Lung (tissue), 11 donors: ENCODE measurements at regions not wholly inside any gene's neighbourhood (a gene's known extent, or its start where the extent isn't known, plus 50 kb on each side); places are given as distances from the start of the nearest gene placed in this dataset.
A peak's percentile ranks its signal among the peaks of the same experiment; 100 is the strongest.

ENCODE experiments used
- ATAC-seq: fragments of 200-7000 bp; cut with Tn5 transposase; one replicate; pipeline ENCODE4 v1.9.1; 2020; ENCODE audit warnings: moderate number of reproducible peaks; ENCODE audit not compliant: insufficient read depth, low FRiP score
- DNase-seq, 3 donors: peaks; one replicate each; pipeline ENCODE4 v3.0.0-alpha.2; 2013 to 2017
- H3K27ac ChIP-seq, 2 donors: one replicate each; pipeline ENCODE4 v1.5.1; 2013; ENCODE audit warnings: mild to moderate bottlenecking in 2 of 2, moderate library complexity in 2 of 2, control low read depth in 1 of 2, inconsistent platforms in 1 of 2, low read depth in 1 of 2, low read length in 1 of 2
- H3K27me3 ChIP-seq, 3 donors: one replicate each; pipeline ENCODE4 v1.5.1; 2013; ENCODE audit warnings: low read length in 2 of 3; ENCODE audit not compliant: control insufficient read depth in 3 of 3, insufficient read depth in 3 of 3
- H3K36me3 ChIP-seq, 4 donors: one replicate each; pipeline ENCODE4 v1.5.1; 2013; ENCODE audit warnings: low read length in 4 of 4, mild to moderate bottlenecking in 1 of 4, moderate library complexity in 1 of 4; ENCODE audit not compliant: control insufficient read depth in 4 of 4, insufficient read depth in 4 of 4
- H3K4me1 ChIP-seq, 5 donors: one replicate each; pipeline ENCODE4 v1.5.1; 2013; ENCODE audit warnings: low read length in 5 of 5, mild to moderate bottlenecking in 2 of 5, moderate library complexity in 1 of 5; ENCODE audit not compliant: control insufficient read depth in 5 of 5, insufficient read depth in 5 of 5
- H3K4me3 ChIP-seq: one replicate; pipeline ENCODE4 v1.5.1; 2013; ENCODE audit warnings: mild to moderate bottlenecking, control low read depth, moderate library complexity
- H3K9ac ChIP-seq, 2 donors: one replicate each; pipeline ENCODE4 v1.5.1; 2013; ENCODE audit warnings: low read length in 2 of 2, control low read depth in 1 of 2; ENCODE audit not compliant: insufficient read depth in 1 of 2
- H3K9me3 ChIP-seq, 4 donors: one replicate each; pipeline ENCODE4 v1.5.1; 2013; ENCODE audit warnings: low read length in 3 of 4, mild to moderate bottlenecking in 1 of 4, moderate library complexity in 1 of 4; ENCODE audit not compliant: control insufficient read depth in 4 of 4, insufficient read depth in 3 of 4
- WGBS, 2 donors: extraction: QIAGEN DNeasy Blood & Tissue Kit; methylation state at CpG; one replicate each; pipeline ENCODE4 v1.1.7; 2013; 5-methylcytosine and 5-hydroxymethylcytosine counted together
- TF ChIP-seq, protein P1 (sequence below): IDR thresholded peaks from 2 replicates; pipeline ENCODE4 v1.5.1; 2012; ENCODE audit warnings: mild to moderate bottlenecking; ENCODE audit errors: control extremely low read depth, extremely low read depth
- donor health status: control.
- donor health status: control.
- donor health status: Bipolar disorder and iron deficiency.
- donor health status: healthy.
- donor health status: DM: yes; HTN: yes; CAD: no.

DNA sequence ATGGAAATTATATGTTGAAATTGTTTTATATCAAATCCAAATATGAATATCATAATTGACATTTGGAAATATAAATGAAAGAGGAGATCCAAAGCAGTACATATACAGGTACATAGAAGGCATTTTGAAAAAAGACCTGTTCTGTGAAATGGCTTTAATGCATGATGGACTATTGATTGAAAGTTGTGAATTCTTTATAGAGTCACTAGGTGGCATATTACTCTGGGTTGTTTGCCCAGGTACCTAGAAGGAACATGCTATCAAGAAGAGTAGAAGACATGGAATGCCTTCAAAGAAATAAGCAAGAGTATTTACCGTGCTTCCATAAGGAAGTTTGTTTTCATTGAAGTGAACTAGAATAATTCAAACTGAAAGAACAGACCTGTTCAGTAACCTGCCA is 160.0 kb upstream of the ANK3 start:
- DNase-seq, result peak in 1 of 3 donors; percentile 10
- H3K36me3 ChIP-seq, result no peaks in the 10 kb centered on the region

DNA sequence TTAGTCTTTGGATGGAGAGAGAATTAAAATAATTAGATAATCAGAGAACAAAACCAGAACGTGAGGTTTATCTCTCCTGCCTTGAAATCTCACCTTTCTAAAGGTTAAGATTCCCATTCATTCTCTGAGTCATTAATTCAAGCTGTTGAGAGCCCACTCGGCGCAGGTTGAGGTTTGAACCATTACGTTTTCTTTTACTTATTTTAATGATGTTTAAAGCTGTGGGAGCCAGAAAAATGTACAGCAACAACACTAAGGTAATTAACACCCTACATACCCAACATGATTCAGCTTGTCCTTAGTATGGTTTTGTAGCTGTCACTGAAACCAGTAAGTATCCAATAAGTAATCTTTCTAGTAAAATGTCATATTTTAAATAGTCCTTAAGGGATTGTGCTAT is 153.0 kb upstream of the ANK3 start:
- Histone ChIP-seq H3K4me1 (peaks cover 0 to 4% (median 0%) of the 10 kb centered on the region in 5 donors), H3K36me3 (no peaks in the 10 kb centered on the region), H3K9me3 (no peaks in the 10 kb centered on the region), H3K4me3 (no peak overlapping the region), H3K9ac (no peak overlapping the region), H3K27ac (no peak overlapping the region), H3K27me3 (no peaks in the 10 kb centered on the region)
- DNase-seq (no peak), ATAC-seq (no peak)
- TF ChIP-seq, protein P1, sequence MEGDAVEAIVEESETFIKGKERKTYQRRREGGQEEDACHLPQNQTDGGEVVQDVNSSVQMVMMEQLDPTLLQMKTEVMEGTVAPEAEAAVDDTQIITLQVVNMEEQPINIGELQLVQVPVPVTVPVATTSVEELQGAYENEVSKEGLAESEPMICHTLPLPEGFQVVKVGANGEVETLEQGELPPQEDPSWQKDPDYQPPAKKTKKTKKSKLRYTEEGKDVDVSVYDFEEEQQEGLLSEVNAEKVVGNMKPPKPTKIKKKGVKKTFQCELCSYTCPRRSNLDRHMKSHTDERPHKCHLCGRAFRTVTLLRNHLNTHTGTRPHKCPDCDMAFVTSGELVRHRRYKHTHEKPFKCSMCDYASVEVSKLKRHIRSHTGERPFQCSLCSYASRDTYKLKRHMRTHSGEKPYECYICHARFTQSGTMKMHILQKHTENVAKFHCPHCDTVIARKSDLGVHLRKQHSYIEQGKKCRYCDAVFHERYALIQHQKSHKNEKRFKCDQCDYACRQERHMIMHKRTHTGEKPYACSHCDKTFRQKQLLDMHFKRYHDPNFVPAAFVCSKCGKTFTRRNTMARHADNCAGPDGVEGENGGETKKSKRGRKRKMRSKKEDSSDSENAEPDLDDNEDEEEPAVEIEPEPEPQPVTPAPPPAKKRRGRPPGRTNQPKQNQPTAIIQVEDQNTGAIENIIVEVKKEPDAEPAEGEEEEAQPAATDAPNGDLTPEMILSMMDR, result no peak
- 77 to 85% methylated on average over 4 of the region's 4 CpGs for WGBS, 2 donors

More for the DNA sequence above, 160.0 kb upstream of the ANK3 start:
- WGBS, 2 donors, result 30 to 52% methylated on average over 1 of the region's 1 CpG
- ATAC-seq, result no peak
- H3K27me3 ChIP-seq, result no peaks in the 10 kb centered on the region
- TF ChIP-seq, protein P1, result no peak
- H3K4me1 ChIP-seq, result no peaks in the 10 kb centered on the region
- no peak overlapping the region for H3K9ac ChIP-seq
- H3K27ac ChIP-seq, result no peak overlapping the region
- H3K4me3 ChIP-seq, result no peak overlapping the region
- no peaks in the 10 kb centered on the region for H3K9me3 ChIP-seq

GRCh38 chr10:60541451-60541850 is 151.8 kb upstream of the ANK3 start:
- no peaks in the 10 kb centered on the region for H3K27me3 ChIP-seq
- ATAC-seq (no peak), DNase-seq (no peak)
- H3K9me3 ChIP-seq, result no peaks in the 10 kb centered on the region
- TF ChIP-seq, protein P1, result no peak
- H3K9ac ChIP-seq, result no peak overlapping the region
- no peaks in the 10 kb centered on the region for H3K36me3 ChIP-seq
- H3K4me3 ChIP-seq, result no peak overlapping the region
- peak overlapping the region in 1 of 2 donors; percentile 1 for H3K27ac ChIP-seq
- H3K4me1 ChIP-seq, result peaks cover 0 to 4% (median 0%) of the 10 kb centered on the region in 5 donors
- 53 to 55% methylated on average over 3 of the region's 3 CpGs for WGBS, 2 donors

DNA sequence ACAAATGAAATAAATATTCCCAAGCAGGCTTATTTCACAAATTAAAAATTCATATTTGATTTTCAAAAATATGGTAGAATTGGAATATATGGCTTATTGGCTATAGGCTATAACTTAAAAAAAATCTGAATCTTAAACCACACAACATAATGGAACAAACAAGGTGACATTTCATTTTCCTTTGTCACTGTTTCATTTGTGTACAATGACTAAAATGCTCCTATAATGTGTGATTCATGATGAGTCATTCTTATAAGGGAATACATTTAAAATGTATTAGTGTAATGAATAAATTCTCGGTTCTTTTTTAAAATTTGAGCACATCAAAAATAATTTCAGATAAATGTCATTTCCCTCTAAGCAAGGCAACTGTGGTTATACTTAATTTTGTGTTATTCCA is 148.0 kb upstream of the ANK3 start:
- ATAC-seq, result no peak
- Histone ChIP-seq H3K9ac (no peak overlapping the region), H3K36me3 (no peaks in the 10 kb centered on the region), H3K4me1 (peaks cover 0 to 1% (median 0%) of the 10 kb centered on the region in 5 donors), H3K27ac (no peak overlapping the region), H3K9me3 (no peaks in the 10 kb centered on the region), H3K27me3 (no peaks in the 10 kb centered on the region), H3K4me3 (no peak overlapping the region)
- no peak for DNase-seq
- WGBS, 2 donors, result 84 to 88% methylated on average over 1 of the region's 1 CpG
- TF ChIP-seq, protein P1, result no peak
